ENCODE measurements at regions not wholly inside any gene's neighbourhood (a gene's known extent, or its start where the extent isn't known, plus 50 kb on each side); places are given as distances from the start of the nearest gene placed in this dataset.

GRCh38 chr2:145015561-145015960 is 495.6 kb upstream of the ZEB2 start:
- Histone ChIP-seq H3K23me2 (ENCODE audit: insufficient read length, low read depth, low read length, poor library complexity, severe bottlenecking) (no peaks in the 10 kb centered on the region), H3K56ac (ENCODE audit: insufficient read length, low read depth, low read length) (no peak overlapping the region), H4K5ac (ENCODE audit: insufficient read length, low read depth, low read length) (no peak overlapping the region), H3K14ac (ENCODE audit: insufficient read depth, low read length) (no peak overlapping the region), H3K18ac (ENCODE audit: insufficient read length, low read depth, low read length) (no peak overlapping the region), H4K91ac (ENCODE audit: insufficient read length, low read depth, low read length) (no peak overlapping the region), H3K79me1 (ENCODE audit: insufficient read depth, low read depth, low read length, poor library complexity, severe bottlenecking) (no peaks in the 10 kb centered on the region), H3K4me1 (ENCODE audit: insufficient read depth, low read length) (peaks cover 4% of the 10 kb centered on the region; the same call in 1 of the 2 replicates), H2BK15ac (ENCODE audit: low read depth, low read length) (no peak overlapping the region), H2BK20ac (ENCODE audit: low read depth, low read length, poor library complexity, severe bottlenecking) (no peak overlapping the region), H4K20me1 (ENCODE audit: control insufficient read depth, insufficient read depth, insufficient read length) (no peaks in the 10 kb centered on the region), H3K23ac (ENCODE audit: insufficient read length, low read depth, low read length) (no peak overlapping the region), H3K27me3 (ENCODE audit: insufficient read depth, low read length) (no peaks in the 10 kb centered on the region), H3K79me2 (ENCODE audit: insufficient read depth, low read length) (no peaks in the 10 kb centered on the region), H4K8ac (replicated peaks; ENCODE audit: insufficient read length, low read depth, low read length) (no peak overlapping the region), H3K27ac (ENCODE audit: insufficient read length, low read depth, low read length) (no peak overlapping the region), H2BK120ac (ENCODE audit: low read depth, low read length, poor library complexity, severe bottlenecking) (no peak overlapping the region), H2BK12ac (ENCODE audit: insufficient read length, low read depth, low read length) (no peak overlapping the region), H3K9ac (ENCODE audit: extremely low read depth, insufficient read length, low read length) (no peak overlapping the region), H2AFZ (ENCODE audit: low read length) (no peak overlapping the region), H3T11ph (ENCODE audit: low read length) (no peak overlapping the region), H3K9me3 (ENCODE audit: control insufficient read depth, low read depth, low read length) (no peaks in the 10 kb centered on the region), H3K4ac (ENCODE audit: low read depth, low read length) (no peak overlapping the region), H2AK5ac (ENCODE audit: insufficient read length, low read length) (no peak overlapping the region), H2BK5ac (ENCODE audit: insufficient read length, low read length) (no peak overlapping the region), H3K4me2 (ENCODE audit: insufficient read depth, insufficient read length, low read length) (no peak overlapping the region)
- H3K27ac Mint-ChIP-seq: no peak overlapping the region
- WGBS (ENCODE audit: extremely low coverage, insufficient read length, low lambda C conversion rate): no CpG with 5 or more reads among the region's 2 CpGs
- no peaks in the 10 kb centered on the region for H3K36me3 Mint-ChIP-seq (ENCODE audit: insufficient read depth in 1 of 3, low read depth in 3 of 3)
- no peaks in the 10 kb centered on the region for H3K27me3 Mint-ChIP-seq (ENCODE audit: low read depth)
- H3K4me3 Mint-ChIP-seq: no peak overlapping the region
- peaks cover 17 to 18% of the 10 kb centered on the region in 2 experiments for H3K4me1 Mint-ChIP-seq
- DNase-seq: no peak
- no peak for TF ChIP-seq CTCF (conservative IDR thresholded peaks at IDR 0.05)
- no peaks in the 10 kb centered on the region for H3K9me3 Mint-ChIP-seq
